SK-N-SH (cell line): ENCODE measurements at regions not wholly inside any gene's neighbourhood (a gene's known extent, or its start where the extent isn't known, plus 50 kb on each side); places are given as distances from the start of the nearest gene placed in this dataset.

Experiments
- CTCF ChIA-PET: fragments of 300-600, 350-600 bp; formaldehyde crosslinking; extraction: SDS; loops from one replicate; lab custom pipeline; 2021; lab: Yijun Ruan, JAX
- POLR2A ChIA-PET: fragments of 350-600 bp; sonication (Branson Sonifier 250); formaldehyde crosslinking; extraction: SDS; loops from one replicate; lab custom pipeline; 2020; ENCODE audit warnings: antibody characterized with exemption, inconsistent platforms; lab: Yijun Ruan, JAX
- DNase-seq: peaks from one replicate; pipeline ENCODE4 v3.0.0; 2012
- H2AFZ ChIP-seq: fragments of 200-600 bp; sonication (generic); 2 replicates; pipeline ENCODE4 v1.8.1; 2016; ENCODE audit warnings: antibody characterized with exemption, mild to moderate bottlenecking, low read depth
- H3F3A ChIP-seq: fragments of 200-600 bp; sonication (generic); replicated peaks from 2 replicates; pipeline ENCODE3; 2016; ENCODE audit warnings: antibody characterized with exemption, mild to moderate bottlenecking; ENCODE audit not compliant: insufficient read depth
- H3K27ac ChIP-seq, 2 experiments: fragments of 200-500 bp in 1 of 2; fragments of 200-600 bp in 1 of 2; sonication (Bioruptor generic) in 1 of 2; sonication (generic), shearing (Covaris generic) in 1 of 2; 2 replicates each; pipeline versions ENCODE4 v1.5.1 to v1.6.1; 2014 to 2016; ENCODE audit warnings: low read depth in 2 of 2, inconsistent platforms in 1 of 2, low read length in 1 of 2, mild to moderate bottlenecking in 1 of 2, mixed read lengths in 1 of 2
- H3K27me3 ChIP-seq: fragments of 200-600 bp; sonication (generic), shearing (Covaris generic); 2 replicates; pipeline ENCODE4 v1.6.1; 2016; ENCODE audit warnings: mixed run types; ENCODE audit not compliant: insufficient read depth
- H3K36me3 ChIP-seq, 2 experiments: fragments of 200-500 bp in 1 of 2; fragments of 200-600 bp in 1 of 2; sonication (Bioruptor generic) in 1 of 2; sonication (generic) in 1 of 2; replicated peaks in 1 of 2; 2 replicates each; pipeline versions ENCODE3 to v1.5.1; 2014 to 2016; ENCODE audit warnings: low read length in 1 of 2, mild to moderate bottlenecking in 1 of 2; ENCODE audit not compliant: insufficient read depth in 2 of 2, control insufficient read depth in 1 of 2
- H3K4me1 ChIP-seq, 2 experiments: fragments of 200-500 bp in 1 of 2; fragments of 200-600 bp in 1 of 2; sonication (Bioruptor generic) in 1 of 2; sonication (generic), shearing (Covaris generic) in 1 of 2; 2 replicates each; pipeline versions ENCODE4 v1.5.1 to v1.6.1; 2014 to 2016; ENCODE audit warnings: low read depth in 1 of 2, low read length in 1 of 2, mixed run types in 1 of 2; ENCODE audit not compliant: insufficient read depth in 2 of 2, control insufficient read depth in 1 of 2
- H3K4me2 ChIP-seq: fragments of 200-600 bp; sonication (generic), shearing (Covaris generic); 2 replicates; pipeline ENCODE4 v1.6.1; 2017; ENCODE audit warnings: mixed run types
- H3K4me3 ChIP-seq, 2 experiments: fragments of 200-500 bp in 1 of 2; fragments of 200-600 bp in 1 of 2; sonication (Bioruptor generic) in 1 of 2; sonication (generic), shearing (Covaris generic) in 1 of 2; 2 replicates each; pipeline versions ENCODE4 v1.5.1 to v1.8.1; 2014 to 2016; ENCODE audit warnings: low read depth in 2 of 2, inconsistent platforms in 1 of 2, low read length in 1 of 2, mild to moderate bottlenecking in 1 of 2, mixed read lengths in 1 of 2, moderate library complexity in 1 of 2
- H3K79me2 ChIP-seq: fragments of 200-600 bp; sonication (generic); 2 replicates; pipeline ENCODE4 v1.8.1; 2017; ENCODE audit warnings: mild to moderate bottlenecking; ENCODE audit not compliant: insufficient read depth
- H3K9ac ChIP-seq: fragments of 200-600 bp; sonication (generic); 2 replicates; pipeline ENCODE4 v1.6.1; 2017; ENCODE audit warnings: mixed run types
- H3K9me2 ChIP-seq: fragments of 200-600 bp; sonication (generic); 2 replicates; pipeline ENCODE4 v1.6.1; 2017; ENCODE audit warnings: mixed run types
- H3K9me3 ChIP-seq: fragments of 200-600 bp; sonication (generic); 2 replicates; pipeline ENCODE4 v1.6.1; 2017; ENCODE audit warnings: mixed run types, mild to moderate bottlenecking, moderate library complexity
- H4K20me1 ChIP-seq: fragments of 200-600 bp; sonication (generic); 2 replicates; pipeline ENCODE4 v1.6.1; 2017; ENCODE audit warnings: mild to moderate bottlenecking, mixed run types; ENCODE audit not compliant: insufficient read depth
- ELF1 ChIP-seq: IDR thresholded peaks from 2 replicates; pipeline ENCODE4 v1.4.0; 2012
- EZH2phosphoT487 ChIP-seq: fragments of 200-600 bp; sonication (generic); IDR thresholded peaks from 2 replicates; pipeline ENCODE4 v1.6.1; 2017; ENCODE audit warnings: low read depth, mixed run types, mild to moderate bottlenecking, antibody characterized with exemption, moderate library complexity, borderline replicate concordance
- FOSL2 ChIP-seq: IDR thresholded peaks from 2 replicates; pipeline ENCODE4 v1.4.0; 2012; ENCODE audit warnings: low read depth, mild to moderate bottlenecking, moderate library complexity, borderline replicate concordance
- FOXM1 ChIP-seq: IDR thresholded peaks from 2 replicates; pipeline ENCODE4 v1.4.0; 2012; ENCODE audit warnings: low read depth, mild to moderate bottlenecking
- GATA2 ChIP-seq: sonication (generic); formaldehyde crosslinking; IDR thresholded peaks from 2 replicates; pipeline ENCODE4 v1.5.0; 2020; ENCODE audit warnings: mild to moderate bottlenecking, missing genetic modification reagents
- IRF3 ChIP-seq: fragments of 150-350 bp; IDR thresholded peaks from 2 replicates; pipeline ENCODE4 v1.6.1; 2016; ENCODE audit warnings: mild to moderate bottlenecking, low read depth, low read length
- NFIC ChIP-seq: IDR thresholded peaks from 2 replicates; pipeline ENCODE4 v1.4.0; 2012; ENCODE audit warnings: borderline replicate concordance
- NRF1 ChIP-seq: IDR thresholded peaks from 2 replicates; pipeline ENCODE4 v1.6.1; 2012; ENCODE audit warnings: low read depth, mild to moderate bottlenecking, low read length
- POLR2AphosphoS5 ChIP-seq: IDR thresholded peaks from 2 replicates; pipeline ENCODE4 v1.6.1; 2012; ENCODE audit warnings: low read depth, low read length
- RAD21 ChIP-seq: IDR thresholded peaks from 2 replicates; pipeline ENCODE4 v1.6.1; 2012; ENCODE audit warnings: mild to moderate bottlenecking, low read length
- RXRA ChIP-seq: IDR thresholded peaks from 2 replicates; pipeline ENCODE4 v1.4.0; 2012; ENCODE audit warnings: low read depth, mild to moderate bottlenecking, borderline replicate concordance
- TCF12 ChIP-seq: IDR thresholded peaks from 2 replicates; pipeline ENCODE4 v1.4.0; 2012
- TEAD4 ChIP-seq: IDR thresholded peaks from 2 replicates; pipeline ENCODE4 v1.4.0; 2012; ENCODE audit warnings: mild to moderate bottlenecking, borderline replicate concordance; ENCODE audit not compliant: insufficient read depth
- YY1 ChIP-seq: IDR thresholded peaks from 2 replicates; pipeline ENCODE4 v1.4.0; 2012; ENCODE audit warnings: low read depth, mild to moderate bottlenecking
- WGBS: methylation state at CpG from one replicate; pipeline ENCODE4 v1.1.6; 2017; ENCODE audit warnings: low lambda C conversion rate; 5-methylcytosine and 5-hydroxymethylcytosine counted together
- TF ChIP-seq, protein P1 (sequence below): IDR thresholded peaks from 2 replicates; pipeline ENCODE4 v1.4.0; 2012; ENCODE audit warnings: low read depth, borderline replicate concordance
- TF ChIP-seq, protein P2 (sequence below): IDR thresholded peaks from 2 replicates; pipeline ENCODE4; 2012

DNA sequence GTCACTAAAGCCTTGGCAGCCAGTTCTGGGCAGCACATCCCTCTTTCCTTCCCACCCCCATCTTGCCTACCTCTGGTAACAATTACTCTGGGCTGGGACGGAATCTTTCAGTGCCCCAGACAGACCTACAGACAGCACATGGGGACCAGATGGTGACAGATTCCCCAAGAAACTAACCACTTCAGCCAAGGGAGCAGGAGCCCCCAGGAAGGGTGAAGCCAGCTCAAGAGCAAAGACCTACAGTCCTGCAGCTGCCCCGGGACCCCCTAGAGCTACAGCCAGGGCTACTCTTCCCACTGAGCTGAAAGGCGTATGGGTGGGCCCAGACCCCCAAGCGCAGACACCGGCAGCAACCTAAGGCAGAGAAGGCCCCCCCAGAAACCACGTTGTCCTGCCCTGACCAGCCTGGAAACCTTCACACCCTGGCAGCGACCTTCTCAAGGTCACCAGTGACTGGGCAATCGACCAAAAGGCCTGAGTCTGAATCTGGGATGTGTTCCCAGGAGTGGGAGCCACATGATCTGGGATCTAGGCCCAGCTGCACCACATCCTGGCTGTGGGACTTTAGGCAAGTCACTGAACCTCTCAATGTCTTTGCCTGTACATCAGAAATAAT, 65.8 kb downstream of the LRRC32 start (continued):
- TF ChIP-seq GATA2 (CRISPR knock-in tag) = no peak
- no peak for TF ChIP-seq NRF1

GRCh38 chr11:76604081-76604625, 66.4 kb downstream of the LRRC32 start:
- Histone ChIP-seq H2AFZ (no peak overlapping the region), H3F3A (no peaks in the 10 kb centered on the region), H3K4me2 (no peak overlapping the region), H3K79me2 (no peaks in the 10 kb centered on the region), H3K9me3 (no peaks in the 10 kb centered on the region), H3K9ac (no peak overlapping the region), H3K27me3 (no peaks in the 10 kb centered on the region), H3K27ac (peak overlapping the region in 1 of 2 experiments; percentile 84; a peak in 2 of 4 replicates), H3K4me1 (peaks cover 2 to 45% of the 10 kb centered on the region in 2 experiments; a peak in 2 of 4 replicates), H3K36me3 (no peaks in the 10 kb centered on the region), H3K4me3 (no peak overlapping the region), H3K9me2 (no peaks in the 10 kb centered on the region), H4K20me1 (no peaks in the 10 kb centered on the region)
- TF ChIP-seq FOSL2 = no peak
- TF ChIP-seq RAD21 = no peak
- TF ChIP-seq, protein P1, sequence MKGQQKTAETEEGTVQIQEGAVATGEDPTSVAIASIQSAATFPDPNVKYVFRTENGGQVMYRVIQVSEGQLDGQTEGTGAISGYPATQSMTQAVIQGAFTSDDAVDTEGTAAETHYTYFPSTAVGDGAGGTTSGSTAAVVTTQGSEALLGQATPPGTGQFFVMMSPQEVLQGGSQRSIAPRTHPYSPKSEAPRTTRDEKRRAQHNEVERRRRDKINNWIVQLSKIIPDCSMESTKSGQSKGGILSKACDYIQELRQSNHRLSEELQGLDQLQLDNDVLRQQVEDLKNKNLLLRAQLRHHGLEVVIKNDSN = no peak
- TF ChIP-seq NFIC = no peak
- TF ChIP-seq, protein P2, sequence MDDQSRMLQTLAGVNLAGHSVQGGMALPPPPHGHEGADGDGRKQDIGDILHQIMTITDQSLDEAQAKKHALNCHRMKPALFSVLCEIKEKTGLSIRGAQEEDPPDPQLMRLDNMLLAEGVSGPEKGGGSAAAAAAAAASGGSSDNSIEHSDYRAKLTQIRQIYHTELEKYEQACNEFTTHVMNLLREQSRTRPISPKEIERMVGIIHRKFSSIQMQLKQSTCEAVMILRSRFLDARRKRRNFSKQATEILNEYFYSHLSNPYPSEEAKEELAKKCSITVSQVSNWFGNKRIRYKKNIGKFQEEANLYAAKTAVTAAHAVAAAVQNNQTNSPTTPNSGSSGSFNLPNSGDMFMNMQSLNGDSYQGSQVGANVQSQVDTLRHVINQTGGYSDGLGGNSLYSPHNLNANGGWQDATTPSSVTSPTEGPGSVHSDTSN = no peak
- no peak for TF ChIP-seq EZH2phosphoT487
- no peak for TF ChIP-seq ELF1
- no peak for TF ChIP-seq FOXM1
- TF ChIP-seq TEAD4 = no peak
- TF ChIP-seq POLR2AphosphoS5 = no peak
- no peak for TF ChIP-seq YY1
- no peak for TF ChIP-seq TCF12
- TF ChIP-seq IRF3 = no peak
- no peak for TF ChIP-seq RXRA
- TF ChIP-seq NRF1 = no peak
- DNase-seq = peak; percentile 30
- POLR2A ChIA-PET = no interaction called here
- CTCF ChIA-PET = interaction anchor here (0.6 kb wide), 1 partner anchor 483 kb away, joined by 3 read pairs; no protein-coding TSS in a partner anchor
- WGBS = 83% methylated on average over 9 of the region's 12 CpGs
